GM19023 (cell line): ENCODE measurements at regions not wholly inside any gene's neighbourhood (a gene's known extent, or its start where the extent isn't known, plus 50 kb on each side); places are given as distances from the start of the nearest gene placed in this dataset.
A peak's percentile ranks its signal among the peaks of the same experiment; 100 is the strongest.
"Not testable (repeated sequence)": the region's sequence is repeated elsewhere in the genome, so short reads cannot be mapped to it uniquely, and the experiment has no call there.

Experiments
- ATAC-seq: cut with Tn5 transposase; IDR thresholded peaks from one replicate; pipeline ENCODE4 v1.9.1; 2021; ENCODE audit warnings: mild to moderate bottlenecking, moderate library complexity; ENCODE audit not compliant: unreplicated experiment

GRCh38 chr2:31813016-31813415, 197.8 kb downstream of the MEMO1 start:
- ATAC-seq, result no peak

- ATAC-seq, result peak; percentile 96
These were observed 198.6 kb downstream of the MEMO1 start for GRCh38 chr2:31812051-31812798.

- ATAC-seq, result no peak
These were observed 199.3 kb downstream of the MEMO1 start for GRCh38 chr2:31811482-31811881.

GRCh38 chr2:31810200-31810917, 200.4 kb downstream of the MEMO1 start:
- no peak for ATAC-seq

GRCh38 chr2:31805688-31806087, 205.1 kb downstream of the MEMO1 start:
- no peak for ATAC-seq

- not testable (repeated sequence) for ATAC-seq
These were observed 207.2 kb downstream of the MEMO1 start for GRCh38 chr2:31803481-31804153.

GRCh38 chr2:31802711-31803110, 208.1 kb downstream of the MEMO1 start:
- ATAC-seq, result no peak

GRCh38 chr2:31799282-31799681, 211.5 kb downstream of the MEMO1 start:
- ATAC-seq, result not testable (repeated sequence)

- ATAC-seq, result no peak
These were observed 207.5 kb upstream of the SRD5A2 start for GRCh38 chr2:31788273-31788672.

- no peak for ATAC-seq
These were observed 205.1 kb upstream of the SRD5A2 start for GRCh38 chr2:31785876-31786275.

GRCh38 chr2:31784868-31785267, 204.1 kb upstream of the SRD5A2 start:
- ATAC-seq, result no peak

GRCh38 chr2:31783446-31784091, 202.8 kb upstream of the SRD5A2 start:
- ATAC-seq, result not testable (repeated sequence)

- no peak for ATAC-seq
These were observed 197.4 kb upstream of the SRD5A2 start for GRCh38 chr2:31778153-31778552.

GRCh38 chr2:31770741-31771140, 190.0 kb upstream of the SRD5A2 start:
- ATAC-seq, result no peak

GRCh38 chr2:31765078-31765945, 184.6 kb upstream of the SRD5A2 start:
- ATAC-seq, result no peak

- no peak for ATAC-seq
These were observed 183.4 kb upstream of the SRD5A2 start for GRCh38 chr2:31764169-31764568.

- ATAC-seq, result no peak
These were observed 181.3 kb upstream of the SRD5A2 start for GRCh38 chr2:31762085-31762484.

- ATAC-seq, result not testable (repeated sequence)
These were observed 176.6 kb upstream of the SRD5A2 start for GRCh38 chr2:31757351-31757750.

- not testable (repeated sequence) for ATAC-seq
These were observed 168.0 kb upstream of the SRD5A2 start for GRCh38 chr2:31748746-31749145.

- ATAC-seq, result no peak
These were observed 167.3 kb upstream of the SRD5A2 start for GRCh38 chr2:31748041-31748440.
